T-helper 2 cell treated with Interferon-gamma antibody and Interleukin-4, amounts not matched to agents 100 ng/mL and 5 ng/mL, for 36 hours (primary cell): ENCODE measurements at regions not wholly inside any gene's neighbourhood (a gene's known extent, or its start where the extent isn't known, plus 50 kb on each side); places are given as distances from the start of the nearest gene placed in this dataset.

Experiments
- intact Hi-C: fragments of 100-400 bp; cut with micrococcal nuclease; formaldehyde crosslinking; loops from one replicate; pipeline ENCODE4 v1.15.1; 2023

DNA sequence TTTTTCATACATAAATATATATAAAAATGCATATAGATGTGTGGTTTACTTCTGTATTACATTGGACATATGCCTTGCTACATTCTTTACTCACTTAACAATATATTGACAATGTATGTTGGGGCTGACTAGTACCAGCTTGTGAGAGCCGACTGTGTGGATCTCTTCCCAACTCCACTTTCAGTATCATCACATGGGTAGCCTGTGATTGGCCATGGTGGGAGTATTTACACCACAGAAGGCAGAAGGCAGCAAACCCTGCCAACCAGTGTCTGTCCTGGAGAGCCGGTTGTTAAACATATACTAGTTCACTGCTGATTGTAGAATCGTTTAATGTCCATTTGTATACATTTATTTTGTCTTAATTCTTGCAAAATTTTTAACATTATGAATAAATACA lies 638.7 kb downstream of the DHX35 start:
- intact Hi-C loops, result no loop called here

- intact Hi-C loops, result no loop called here
Measured at GRCh38 chr20:39600156-39600555, 638.0 kb downstream of the DHX35 start.

GRCh38 chr20:39596554-39596953 lies 634.4 kb downstream of the DHX35 start:
- intact Hi-C loops, result no loop called here

DNA sequence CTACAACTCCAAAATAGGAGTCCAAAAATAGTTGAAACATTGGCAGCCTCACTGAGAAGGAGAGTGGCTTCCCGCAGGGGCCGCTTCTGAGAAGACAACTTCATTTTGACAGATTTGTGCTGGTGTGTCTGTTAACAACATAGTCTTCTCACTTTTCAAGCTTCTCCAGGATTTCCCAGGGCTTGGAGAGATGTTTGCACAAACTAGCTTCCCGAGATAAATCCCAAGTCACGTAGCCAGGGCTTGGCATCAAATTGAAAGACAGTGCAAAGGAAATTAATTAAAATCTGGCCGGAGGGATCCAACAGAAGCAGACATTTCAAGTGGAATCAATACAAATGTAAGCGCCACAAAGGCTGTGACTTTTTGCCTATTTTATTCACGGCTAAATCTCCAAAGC lies 630.2 kb downstream of the DHX35 start:
- intact Hi-C loops, result no loop called here

DNA sequence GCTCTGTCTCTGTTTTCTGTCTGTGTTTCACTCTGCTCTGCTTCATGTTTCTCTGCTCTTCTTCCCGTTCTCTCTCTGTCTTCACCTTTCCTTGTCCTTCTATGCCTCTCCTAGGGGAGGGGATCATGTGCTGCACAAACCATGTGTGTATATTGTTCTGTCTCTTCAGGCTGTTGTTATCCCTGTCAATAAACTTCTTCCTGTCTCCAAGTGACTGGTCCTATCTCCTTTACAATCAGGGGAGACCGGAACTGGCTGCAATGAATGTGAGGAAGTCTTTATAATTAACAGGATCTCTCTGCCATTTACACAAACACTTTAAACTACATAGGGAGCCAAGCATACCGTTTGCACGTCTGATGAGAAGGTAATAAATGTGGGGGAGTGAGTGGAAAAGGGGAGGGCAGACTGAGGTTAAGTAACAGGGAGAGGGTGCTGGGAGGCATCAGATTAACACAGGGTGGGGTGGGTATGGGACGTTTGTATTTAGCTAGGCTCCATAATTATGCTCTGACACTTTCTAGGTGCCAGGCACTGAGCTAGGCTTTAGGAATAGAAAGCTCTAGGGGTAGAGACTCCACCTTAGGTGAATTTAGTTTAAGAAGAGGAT lies 626.1 kb downstream of the DHX35 start:
- intact Hi-C loops, result no loop called here

DNA sequence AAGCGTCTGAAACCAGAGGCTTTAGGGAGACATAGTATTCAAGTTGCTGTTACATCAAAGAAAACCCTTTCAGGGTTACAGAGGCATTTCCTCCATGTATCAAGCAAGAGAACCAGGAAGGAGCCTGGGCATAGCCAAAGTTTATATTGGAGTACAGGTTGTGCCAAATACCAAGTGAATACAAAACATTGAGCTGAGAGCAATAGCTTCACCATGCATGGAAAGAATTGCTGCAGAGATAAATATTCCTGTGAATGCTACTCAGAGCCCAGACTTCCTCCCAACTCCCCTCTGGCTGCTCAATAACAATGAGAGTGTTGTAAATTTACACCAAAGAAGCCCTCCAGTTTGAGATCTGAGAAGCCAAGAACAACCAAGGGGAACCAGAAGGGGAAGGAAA lies 618.9 kb downstream of the DHX35 start:
- intact Hi-C loops, result no loop called here

DNA sequence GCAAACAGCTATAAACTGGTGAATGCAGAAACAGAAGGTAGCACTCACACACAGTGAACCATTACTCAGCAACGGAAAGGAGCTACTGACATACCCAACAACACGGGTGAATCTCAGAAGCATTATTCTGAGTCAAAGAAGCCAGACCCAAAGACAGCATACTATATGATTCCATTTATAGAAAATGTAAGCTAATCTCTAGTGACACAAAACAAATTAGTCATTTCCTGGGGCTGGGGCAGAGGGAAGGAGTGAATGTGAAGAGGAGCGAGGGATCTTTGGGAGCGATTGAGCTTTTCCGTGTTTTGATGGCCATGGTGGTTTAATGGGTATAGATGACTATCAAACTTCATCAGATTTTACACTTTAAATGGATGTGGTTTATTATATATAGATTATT lies 614.6 kb downstream of the DHX35 start:
- intact Hi-C loops, result no loop called here

DNA sequence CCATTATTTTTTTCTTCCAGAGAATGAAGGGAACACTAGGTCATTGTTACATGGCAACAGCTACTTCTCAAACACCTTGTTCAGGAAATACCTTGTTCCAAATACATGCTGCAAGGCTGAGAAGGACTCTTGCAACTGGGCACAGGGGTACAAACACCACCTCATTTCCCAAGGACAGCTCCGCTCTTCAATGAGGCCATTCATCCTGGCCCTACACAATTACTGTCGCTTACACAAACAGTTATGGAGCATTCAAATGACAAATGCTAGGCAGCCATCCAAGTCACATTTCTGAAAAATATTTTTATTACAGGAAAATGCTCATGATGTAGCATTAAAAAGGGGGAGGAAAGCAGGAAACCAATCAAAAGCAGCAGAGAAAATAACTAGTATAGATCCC lies 611.9 kb downstream of the DHX35 start:
- intact Hi-C loops, result no loop called here

DNA sequence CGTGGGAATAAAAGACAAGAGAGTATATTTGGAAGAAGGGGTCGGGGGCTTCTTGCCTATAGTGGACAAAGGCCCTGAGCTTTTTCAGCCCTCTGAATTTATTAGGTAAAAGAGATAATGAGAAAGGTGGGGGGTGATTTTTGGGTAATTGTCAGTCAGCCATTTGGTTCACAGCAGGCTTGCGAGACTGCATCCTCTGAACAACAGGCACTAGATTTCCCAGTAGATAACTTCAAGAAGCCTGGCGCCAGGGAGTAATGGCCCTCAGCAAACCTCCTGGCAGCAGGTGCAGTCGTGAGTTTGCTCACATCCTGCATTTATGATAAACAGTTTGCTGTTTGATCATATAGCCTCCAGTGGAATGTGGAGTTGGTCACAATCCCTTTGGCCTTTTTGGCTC lies 609.0 kb downstream of the DHX35 start:
- intact Hi-C loops, result no loop called here

DNA sequence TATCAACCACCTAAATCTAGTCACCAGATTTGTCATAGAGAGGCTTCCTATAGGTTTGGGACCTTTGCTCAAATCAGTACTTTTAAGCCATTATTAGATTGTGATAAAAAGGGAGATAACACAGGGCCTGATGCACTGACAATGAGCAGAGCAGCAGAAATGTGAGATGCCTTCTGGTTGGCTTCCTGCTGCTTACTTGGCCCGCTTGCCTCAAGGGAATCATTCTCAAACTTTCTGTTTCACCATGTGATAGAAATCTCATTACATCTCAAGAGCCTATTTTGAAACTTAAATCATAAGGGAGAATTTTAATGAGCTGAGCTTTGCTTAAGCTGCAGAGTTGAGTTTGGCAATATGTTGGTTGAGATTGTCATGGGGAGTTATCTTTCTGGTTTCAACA lies 606.0 kb downstream of the DHX35 start:
- intact Hi-C loops, result no loop called here

GRCh38 chr20:39563349-39563748 lies 601.2 kb downstream of the DHX35 start:
- intact Hi-C loops, result no loop called here

- intact Hi-C loops, result no loop called here
Measured at GRCh38 chr20:39554341-39554740, 592.2 kb downstream of the DHX35 start.

- intact Hi-C loops, result no loop called here
Measured at GRCh38 chr20:39553120-39553519, 591.0 kb downstream of the DHX35 start.

DNA sequence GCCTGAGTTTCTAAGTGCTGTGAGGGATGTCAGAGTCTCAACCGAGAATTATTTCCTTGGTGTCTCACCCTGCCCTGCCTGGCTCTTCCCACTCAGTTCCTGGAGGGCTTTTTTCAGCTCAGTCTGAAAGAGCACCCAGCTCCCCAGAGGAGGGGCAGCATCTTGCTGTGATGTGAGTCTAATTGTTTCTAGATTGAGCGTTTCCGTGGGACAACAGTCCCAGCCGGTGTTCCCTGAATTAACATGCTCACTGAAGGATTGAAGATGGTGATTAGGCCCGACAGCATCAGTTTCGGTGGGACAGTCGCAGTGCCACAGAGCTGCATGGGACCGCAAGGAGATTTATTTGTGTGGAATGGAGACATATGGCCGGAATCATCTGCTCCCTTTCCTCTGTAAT lies 587.6 kb downstream of the DHX35 start:
- intact Hi-C loops, result no loop called here

- intact Hi-C loops, result no loop called here
Measured at GRCh38 chr20:39547546-39548408, 585.6 kb downstream of the DHX35 start.

DNA sequence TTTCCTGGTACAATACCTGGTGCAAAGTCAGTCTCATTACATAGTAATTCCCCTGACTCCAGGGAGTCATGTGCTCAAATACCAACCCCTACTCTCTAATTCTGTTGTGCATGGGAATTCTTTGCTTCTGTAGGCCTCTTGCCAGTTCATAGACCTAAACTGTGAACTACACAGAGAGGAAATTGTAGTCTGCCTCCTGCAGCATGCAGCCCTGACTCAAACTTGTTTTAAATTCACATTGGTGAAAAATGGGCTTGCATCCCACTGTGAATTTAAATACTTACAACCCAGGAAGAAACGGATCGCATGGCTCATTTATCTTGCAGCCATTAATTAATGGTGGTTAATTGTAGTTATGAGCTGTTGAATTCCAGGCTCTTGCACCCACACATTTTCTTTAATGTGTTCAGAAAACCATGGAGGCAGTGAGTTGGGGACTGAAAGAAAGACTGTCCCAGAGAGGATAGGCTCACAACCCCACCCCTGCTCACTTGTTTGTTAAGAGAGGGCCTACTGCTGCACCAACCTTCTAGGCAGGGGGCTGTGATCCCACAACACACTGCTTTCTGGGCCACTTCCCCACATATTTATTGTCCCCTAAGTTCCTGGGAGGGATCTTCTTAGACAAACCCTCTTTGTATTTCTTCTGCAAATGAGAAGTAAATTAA lies 579.1 kb downstream of the DHX35 start:
- intact Hi-C loops, result no loop called here

GRCh38 chr20:39538317-39538716 lies 576.2 kb downstream of the DHX35 start:
- intact Hi-C loops, result no loop called here

DNA sequence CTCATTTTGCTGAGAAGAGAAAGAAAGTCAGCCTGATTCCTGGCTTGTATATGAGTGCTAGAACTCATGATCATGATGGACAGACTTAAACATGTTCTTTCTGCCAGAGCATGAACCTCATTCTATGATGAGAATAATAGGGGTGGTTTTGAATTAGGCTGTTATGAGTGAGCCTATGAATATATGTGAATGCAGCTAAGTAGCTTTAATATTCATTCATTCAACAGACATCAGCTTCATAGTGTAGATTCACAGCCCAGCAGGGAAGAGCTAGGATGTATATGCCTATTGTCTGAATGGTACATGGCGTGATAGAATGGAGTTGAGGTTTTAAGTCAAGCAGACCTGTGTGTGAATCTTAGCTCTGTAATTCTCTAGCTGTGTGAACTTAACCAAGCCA lies 573.2 kb downstream of the DHX35 start:
- intact Hi-C loops, result no loop called here

- intact Hi-C loops, result no loop called here
Measured at GRCh38 chr20:39534846-39535245, 572.7 kb downstream of the DHX35 start.

DNA sequence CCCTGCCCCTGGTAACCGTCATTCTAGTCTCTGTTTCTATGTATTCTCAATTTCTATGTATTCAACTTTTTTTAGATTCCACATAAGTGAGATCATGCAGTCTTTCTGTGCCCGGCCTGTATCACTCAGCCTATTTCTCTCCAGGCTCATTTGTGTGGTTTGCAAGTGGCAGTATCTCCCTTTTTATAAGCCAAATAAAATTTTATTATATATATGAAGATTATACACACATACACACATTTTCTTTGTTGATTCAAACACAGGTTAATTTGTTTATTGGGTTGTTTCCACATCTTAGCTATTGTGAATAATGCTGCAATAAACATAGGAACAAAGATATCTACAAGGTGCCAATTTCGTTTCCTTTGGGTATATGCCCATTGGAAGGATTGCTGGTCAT lies 571.7 kb downstream of the DHX35 start:
- intact Hi-C loops, result no loop called here

- intact Hi-C loops, result no loop called here
Measured at GRCh38 chr20:39532205-39532604, 570.1 kb downstream of the DHX35 start.

- intact Hi-C loops, result no loop called here
Measured at GRCh38 chr20:39528436-39528835, 566.3 kb downstream of the DHX35 start.
